Ureter (tissue), 1 donor: ENCODE measurements at regions not wholly inside any gene's neighbourhood (a gene's known extent, or its start where the extent isn't known, plus 50 kb on each side); places are given as distances from the start of the nearest gene placed in this dataset.
"Not testable (repeated sequence)": the region's sequence is repeated elsewhere in the genome, so short reads cannot be mapped to it uniquely, and the experiment has no call there.

ENCODE experiments used
- DNase-seq: peaks from one replicate; pipeline ENCODE4 v3.0.0-alpha.2; 2020; ENCODE audit warnings: low spot score
- donor health status: DM: yes; HTN: yes; CAD: no.

DNA sequence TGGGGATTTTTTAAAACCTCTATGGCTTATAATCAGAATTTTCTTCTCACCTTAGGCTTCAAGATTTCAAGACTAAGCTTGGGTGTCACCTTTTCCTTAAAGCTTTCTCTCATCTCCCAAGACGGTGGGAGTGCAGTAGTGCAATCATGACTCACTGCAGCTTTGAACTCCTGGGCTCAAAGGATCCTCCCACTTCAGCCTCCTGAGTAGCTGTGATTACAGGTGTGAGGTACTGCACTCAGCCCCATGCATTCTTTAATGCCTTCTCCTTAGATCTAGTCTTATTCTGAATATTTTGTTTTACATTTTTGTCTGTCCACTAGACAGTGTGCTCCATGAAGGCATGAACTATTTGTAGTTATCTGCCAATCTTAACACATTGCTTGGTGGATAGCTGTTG lies 55.7 kb upstream of the FAT3 start:
- DNase-seq, result no peak

DNA sequence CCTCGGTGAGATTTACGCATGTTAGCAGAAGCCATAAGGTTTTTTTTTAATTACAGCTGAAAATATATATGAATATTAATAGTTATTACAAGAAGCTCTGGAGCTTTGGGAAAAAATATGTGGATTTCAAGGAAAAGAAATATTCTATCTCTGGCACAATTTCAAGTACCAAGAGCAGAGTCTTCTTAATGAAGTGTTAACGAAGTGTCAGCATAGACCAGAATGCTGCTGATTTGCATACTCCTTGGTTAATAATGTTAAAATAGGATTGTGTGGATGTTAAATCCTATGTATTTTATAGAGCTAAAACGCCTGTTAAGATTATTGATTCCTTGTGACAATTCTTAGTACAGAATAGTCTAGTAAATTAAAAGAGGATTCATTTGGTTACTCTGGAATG lies 57.0 kb upstream of the FAT3 start:
- no peak for DNase-seq

DNA sequence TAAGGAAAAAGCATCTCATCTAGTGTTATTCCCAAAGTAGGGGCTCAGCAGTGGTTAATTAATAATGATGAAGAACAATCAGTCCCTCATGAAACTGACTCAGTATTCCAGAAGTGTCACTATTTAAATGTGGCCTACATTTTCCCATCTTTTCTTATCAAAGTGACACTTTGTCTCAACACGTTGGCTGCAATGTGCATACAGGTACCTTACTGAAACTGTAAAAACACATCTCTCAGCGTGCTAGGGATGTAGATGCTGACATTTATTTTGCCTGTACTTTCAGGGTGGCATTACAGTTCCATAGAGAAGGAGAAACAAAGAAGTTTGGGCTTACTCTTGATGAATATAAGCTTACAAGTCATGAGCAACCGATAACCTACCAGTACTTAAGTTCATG lies 58.3 kb upstream of the FAT3 start:
- no peak for DNase-seq

DNA sequence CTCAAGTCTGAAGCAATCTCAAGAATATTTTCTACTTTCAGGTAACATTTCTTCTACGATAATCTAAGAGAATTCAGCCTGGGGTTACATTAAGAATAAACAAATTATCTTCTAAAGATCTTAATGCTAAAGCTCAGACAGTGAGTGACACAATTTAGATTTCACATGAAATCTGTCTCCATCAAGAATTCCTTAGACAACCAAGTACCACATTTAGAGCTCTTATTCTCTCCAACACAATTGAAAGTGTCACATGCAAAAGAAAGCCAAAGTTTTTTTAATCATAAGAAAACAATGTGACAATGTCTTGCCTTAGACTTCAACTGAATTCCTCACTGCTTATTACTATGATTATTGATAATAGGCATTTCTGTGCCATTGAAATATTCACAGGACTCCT lies 60.7 kb upstream of the FAT3 start:
- no peak for DNase-seq

DNA sequence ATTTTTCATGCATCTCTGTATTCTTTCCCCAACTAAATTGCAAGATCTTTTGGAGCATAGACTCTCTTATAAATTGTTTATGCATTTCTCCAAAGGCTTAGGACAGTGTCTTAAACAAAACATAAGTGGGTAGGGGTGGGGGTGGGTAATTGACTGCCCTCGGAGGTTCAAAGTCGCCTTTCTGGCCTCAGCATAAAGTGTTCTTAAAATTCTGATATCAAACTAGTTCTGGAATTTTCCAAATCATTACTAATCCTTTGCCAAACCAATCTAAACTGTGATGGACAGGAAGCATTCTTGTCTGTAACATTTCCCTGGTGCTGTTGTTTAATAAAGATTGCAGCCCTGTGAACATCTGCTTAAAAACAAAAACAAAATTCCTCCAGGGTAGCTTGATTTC lies 61.8 kb upstream of the FAT3 start:
- no peak for DNase-seq

DNA sequence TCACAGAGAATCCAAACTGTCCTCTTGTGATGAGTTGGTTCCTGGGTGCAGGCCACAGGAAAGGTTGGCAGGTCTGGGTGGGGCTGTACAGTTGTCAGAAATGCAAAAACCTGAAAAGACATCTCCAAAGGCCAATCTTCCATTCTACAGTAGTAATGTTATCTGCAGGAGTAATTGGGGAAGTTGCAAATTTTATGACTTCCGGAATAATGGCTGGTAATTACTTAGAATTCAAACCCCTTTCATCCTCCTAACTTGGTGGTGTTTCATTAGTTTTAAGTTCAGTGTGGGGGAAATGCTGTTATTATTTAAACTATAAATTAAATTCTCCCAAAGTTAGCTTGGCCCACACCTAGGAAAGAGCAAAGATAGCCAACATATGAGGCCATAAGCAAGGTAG lies 64.7 kb upstream of the FAT3 start:
- DNase-seq, result no peak

DNA sequence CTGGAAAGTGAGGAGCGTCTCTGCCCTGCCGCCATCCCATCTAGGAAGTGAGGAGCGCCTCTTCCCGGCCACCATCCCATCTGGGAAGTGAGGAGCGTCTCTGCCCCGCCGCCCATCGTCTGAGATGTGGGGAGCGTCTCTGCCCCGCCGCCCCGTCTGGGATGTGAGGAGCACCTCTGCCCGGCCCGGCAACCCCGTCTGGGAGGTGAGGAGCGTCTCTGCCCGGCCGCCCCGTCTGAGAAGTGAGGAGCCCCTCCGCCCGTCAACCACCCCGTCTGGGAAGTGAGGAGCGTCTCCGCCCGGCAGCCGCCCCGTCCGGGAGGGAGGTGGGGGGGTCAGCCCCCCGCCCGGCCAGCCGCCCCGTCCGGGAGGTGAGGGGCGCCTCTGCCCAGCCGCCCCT lies 67.2 kb upstream of the FAT3 start:
- not testable (repeated sequence) for DNase-seq

DNA sequence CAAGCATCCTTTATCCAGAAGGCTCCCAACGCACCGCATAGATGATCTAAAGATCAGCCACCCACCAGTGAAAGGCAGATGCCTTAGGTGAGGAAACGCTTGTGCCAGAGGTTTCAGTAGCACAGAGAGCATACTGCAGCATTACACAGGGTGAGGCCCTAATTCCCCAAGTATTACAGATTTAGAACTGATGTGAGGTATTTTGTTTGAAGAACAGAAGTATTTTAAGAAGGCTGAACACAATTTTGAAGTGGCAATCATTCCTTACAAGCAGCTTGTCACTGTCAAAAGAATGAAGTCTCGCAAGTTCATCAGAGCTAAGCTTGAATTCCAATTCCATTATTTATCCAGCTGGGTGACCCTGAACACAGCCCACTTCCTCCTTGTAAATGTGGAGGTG lies 70.0 kb upstream of the FAT3 start:
- no peak for DNase-seq

DNA sequence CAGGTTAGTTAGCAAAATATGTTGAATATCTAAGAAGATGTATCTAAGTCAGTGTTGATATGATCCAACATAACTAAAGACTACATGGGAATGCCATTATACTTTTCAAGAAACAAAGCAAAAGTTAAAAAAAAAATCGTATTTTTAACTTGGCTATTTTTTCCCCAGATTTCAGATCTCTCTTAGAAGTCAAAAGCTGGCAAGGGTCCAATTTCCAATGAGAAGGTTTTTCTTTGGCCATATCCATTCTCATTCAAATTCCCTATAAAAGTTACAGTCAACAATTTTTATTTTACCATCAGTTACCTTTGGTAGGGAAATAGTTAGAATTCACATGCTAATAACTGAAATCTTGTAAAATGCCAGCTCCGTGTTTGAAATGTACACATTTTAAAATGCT lies 70.5 kb upstream of the FAT3 start:
- no peak for DNase-seq

DNA sequence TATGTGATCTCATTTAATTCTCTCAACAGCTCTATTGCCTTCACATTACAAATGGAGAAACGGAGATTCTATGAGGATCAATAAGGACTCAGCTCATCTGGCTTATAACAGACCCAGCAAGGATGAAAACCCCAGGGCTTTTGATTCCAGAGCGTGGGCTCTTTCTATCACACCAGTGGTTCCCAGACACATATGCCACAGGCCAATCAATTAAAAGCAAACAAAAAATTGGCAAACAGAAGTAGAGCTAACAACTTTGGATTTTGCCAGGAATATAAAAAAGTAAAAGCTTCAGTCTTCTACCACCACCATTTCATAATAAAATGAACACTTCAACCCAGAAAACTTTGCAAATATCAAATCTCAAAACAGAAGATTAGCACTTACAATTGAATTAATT lies 71.1 kb upstream of the FAT3 start:
- DNase-seq, result no peak

DNA sequence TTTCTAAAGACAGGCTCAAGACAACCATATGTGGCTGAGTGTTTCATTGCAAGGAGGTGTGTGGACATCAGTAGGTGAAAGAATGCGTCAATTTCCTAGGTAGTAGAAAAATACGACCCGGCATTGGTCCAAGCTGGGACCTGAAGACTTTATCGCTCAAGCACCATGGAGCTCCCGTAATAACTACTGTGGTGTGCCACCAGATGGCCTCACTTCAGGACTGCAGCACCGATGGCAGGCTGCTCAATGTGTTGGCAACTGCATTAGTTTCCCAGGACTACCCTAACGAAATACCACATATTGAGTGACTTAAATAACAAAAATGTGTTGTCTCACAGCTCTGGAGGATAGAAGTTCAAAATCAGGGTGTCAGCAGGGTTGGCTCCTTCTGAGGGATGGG lies 72.4 kb upstream of the FAT3 start:
- DNase-seq, result no peak

DNA sequence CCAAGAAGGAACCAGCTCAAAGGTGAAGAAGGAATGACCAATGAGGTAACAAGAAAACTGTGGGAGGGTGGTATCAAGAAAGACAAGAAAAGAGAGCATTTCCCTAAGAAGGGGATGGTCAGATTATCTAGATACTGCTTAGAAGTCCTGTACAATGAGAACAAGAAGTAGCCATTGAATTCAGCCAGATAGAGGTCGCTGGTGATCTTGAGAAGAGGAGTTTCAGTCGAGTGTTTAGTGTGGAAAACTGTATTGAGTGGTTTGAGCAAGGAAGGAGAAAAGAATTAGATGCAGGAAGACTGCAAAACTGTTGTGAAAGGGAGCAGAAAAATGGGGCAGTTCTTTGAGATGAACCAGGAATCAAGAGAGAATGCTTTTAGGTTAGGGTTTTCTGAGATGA lies 74.6 kb upstream of the FAT3 start:
- DNase-seq, result no peak

DNA sequence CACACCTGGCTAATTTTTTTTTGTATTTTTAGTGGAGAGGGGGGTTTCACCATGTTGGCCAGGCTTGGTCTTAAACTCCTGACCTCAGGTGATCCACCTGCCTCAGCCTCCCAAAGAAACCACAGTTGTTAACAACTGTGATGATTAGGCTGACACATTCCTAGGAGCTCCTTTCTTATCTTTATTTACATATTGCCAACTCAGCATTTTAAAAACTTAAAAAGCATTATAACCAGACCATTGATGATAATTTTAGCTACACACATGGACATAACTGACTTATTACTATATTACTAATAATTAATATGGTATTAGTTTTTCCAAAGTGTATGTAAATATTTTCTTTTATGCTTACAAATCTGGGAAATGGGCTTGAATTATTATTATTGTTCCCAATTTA lies 82.9 kb upstream of the FAT3 start:
- no peak for DNase-seq

DNA sequence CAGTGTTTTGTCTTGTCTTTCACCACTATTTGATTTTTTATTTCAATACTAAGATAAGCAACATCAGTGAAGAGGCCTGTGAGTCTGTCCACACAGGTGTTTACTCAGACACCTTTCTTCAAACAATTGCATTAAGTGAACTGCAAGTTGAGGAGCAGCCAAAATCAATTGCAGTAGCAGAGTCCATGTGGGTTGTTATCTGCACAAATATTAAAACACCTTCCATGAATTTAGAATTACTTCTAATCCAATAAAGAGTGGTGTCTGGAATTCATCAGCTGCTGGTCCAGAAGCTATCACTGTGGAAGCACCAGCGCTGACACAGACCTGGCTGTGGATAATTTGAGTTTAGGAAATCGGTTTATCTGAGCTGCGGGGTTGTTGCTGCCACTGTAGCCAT lies 83.5 kb upstream of the FAT3 start:
- DNase-seq, result no peak

DNA sequence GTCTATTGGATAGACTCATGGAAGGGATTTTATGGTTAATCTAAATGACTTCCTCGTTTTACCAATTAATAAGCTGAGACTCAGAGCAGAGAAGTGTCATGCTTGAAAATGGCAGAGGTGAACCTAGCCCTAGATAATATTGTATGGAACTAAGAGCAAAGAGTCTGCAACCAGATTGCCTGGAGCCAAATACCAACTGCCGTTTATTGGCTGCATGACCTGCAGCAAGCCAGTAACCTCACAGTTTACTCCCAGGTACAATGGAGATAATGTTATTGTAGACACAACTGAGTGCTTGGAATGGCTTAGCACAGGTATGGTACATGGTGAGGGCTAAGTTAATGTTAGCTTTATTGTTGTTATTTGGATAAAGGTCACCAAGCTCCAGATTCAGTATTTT lies 84.6 kb upstream of the FAT3 start:
- no peak for DNase-seq

DNA sequence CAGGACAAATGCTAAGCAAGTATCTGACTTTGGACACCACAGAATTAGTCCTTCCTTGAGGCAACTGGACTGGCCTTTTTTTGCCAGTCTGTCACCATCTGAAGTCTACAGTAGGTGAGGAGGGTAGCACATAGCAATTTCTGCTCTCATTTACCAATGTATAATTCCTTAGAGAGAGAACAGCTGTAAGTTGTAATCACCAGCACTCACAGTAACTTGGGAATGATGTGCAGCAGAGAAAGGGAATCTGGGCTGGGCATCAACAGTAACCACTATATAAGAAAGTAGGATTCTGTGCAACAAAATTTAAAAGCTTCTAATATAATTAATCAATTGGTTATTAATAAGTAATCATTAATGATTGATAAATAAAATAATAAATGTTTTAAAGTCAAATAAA lies 86.3 kb upstream of the FAT3 start:
- no peak for DNase-seq

DNA sequence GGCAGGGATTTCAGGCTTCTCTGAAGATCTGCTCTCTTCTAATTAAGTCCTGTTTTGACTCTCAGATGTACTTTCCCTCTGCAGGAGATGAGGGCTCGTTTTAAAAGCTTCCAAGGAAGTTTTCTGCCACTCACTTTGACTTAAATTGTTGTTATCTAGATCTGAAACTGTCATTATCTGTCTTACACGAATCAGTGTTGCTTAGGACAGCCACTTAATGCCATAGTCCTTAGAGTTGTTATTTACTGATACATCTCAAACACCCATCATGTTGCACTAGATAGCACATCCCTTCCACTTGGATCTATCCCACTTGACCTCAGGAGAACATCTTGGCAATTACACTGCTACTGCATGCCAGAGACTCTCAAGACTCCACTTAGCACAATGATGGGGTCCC lies 86.9 kb upstream of the FAT3 start:
- no peak for DNase-seq

DNA sequence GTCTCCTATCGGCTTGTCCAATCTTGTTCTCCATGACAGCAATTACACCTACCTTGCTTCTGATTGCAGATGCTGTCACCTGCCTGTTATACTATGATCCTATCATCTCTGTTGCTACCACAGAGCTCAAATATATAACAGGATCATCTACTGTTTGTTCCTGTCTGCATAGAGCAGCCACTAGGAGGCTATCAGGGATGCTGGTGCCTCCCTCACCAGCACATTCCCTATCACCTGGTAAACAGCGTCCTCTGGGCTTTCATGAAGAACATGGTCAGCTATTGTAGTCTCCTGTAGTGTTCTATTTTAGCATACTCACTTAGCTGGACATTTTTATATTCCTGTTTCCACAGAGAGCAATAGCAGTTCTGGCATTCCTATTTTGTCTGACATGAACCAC lies 87.8 kb upstream of the FAT3 start:
- DNase-seq, result no peak

DNA sequence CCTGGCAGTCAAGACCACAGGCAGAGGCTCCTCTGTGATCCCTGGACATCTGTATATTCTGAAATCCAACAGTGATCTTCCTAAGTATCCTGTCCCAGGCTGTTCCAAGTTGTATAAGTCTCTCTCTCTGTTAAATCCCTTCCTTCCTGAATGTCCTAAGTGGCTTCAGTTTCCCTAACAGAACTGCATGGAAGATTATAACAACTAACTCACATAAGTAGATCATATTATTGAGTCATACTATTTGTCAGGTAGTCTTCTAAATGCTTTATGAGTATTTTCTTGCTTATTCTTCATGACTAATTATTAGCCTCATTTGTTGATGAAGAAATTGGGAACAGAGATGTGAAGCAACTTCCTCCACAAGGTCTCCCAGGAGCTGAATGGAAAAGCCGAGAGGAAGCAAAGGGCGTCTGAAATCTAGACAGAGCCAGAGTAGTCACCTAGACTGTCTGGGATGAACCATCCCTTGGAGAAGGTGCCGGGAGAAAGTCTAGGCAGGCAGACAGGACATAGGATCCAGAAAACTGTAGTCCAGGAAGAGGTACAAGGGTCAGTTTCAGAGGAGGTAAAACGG lies 93.2 kb upstream of the FAT3 start:
- no peak for DNase-seq

DNA sequence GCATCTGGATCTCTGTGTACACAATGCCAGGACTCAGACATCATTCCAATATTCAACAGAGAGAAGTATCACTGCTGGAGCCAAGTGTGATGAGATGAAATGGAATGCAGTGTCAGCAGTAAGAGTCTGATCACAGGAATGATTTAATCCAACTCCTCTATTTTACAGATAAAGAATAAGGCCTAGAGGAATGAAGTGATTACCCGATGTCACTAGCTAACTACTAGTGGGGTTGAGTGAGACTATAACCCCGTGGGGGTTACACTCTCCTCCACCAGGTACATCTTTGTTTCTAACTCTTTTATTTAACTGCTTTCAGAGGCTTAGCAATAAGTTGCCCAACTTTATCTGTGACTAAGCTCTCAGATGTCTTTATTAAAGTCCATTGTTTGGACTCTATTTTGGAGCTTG lies 94.2 kb upstream of the FAT3 start:
- DNase-seq, result no peak

DNA sequence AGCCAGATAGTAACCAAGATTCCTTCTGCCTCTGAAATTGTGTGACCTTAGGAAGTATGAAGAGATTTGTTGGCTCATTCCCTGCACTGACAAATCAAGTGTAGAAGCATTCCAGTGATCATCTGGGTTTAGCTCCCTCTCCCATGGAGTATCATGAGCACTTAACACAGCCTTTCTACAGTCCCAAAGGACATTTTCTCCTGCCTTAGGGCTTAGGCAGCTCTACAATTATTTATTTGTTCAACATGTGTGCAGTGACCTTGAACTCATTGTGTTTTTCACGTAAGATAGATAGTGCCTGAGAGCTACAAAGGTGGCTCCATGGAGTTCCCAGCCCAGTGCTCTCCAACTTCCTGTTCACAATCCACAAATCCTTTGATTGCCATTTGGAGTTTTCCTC lies 94.8 kb upstream of the FAT3 start:
- DNase-seq, result no peak

DNA sequence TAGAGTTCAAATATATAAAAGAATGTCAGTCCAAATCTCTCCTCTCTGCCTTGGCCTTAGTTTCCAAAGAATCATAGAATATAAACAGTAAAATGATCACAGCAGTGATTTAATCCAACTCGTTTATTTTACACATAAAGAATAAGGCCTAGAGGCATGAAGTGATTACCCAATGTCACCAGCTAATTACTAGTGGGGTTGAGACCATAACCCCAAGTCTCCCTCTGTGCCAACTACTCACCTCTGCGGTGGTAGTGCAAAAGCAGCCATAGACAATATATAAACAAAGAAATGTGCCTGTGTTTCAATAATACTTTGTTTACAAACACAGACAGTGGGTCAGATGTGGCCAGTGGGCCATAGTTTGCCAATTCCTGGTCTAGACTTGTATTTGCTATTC lies 96.6 kb upstream of the FAT3 start:
- no peak for DNase-seq

DNA sequence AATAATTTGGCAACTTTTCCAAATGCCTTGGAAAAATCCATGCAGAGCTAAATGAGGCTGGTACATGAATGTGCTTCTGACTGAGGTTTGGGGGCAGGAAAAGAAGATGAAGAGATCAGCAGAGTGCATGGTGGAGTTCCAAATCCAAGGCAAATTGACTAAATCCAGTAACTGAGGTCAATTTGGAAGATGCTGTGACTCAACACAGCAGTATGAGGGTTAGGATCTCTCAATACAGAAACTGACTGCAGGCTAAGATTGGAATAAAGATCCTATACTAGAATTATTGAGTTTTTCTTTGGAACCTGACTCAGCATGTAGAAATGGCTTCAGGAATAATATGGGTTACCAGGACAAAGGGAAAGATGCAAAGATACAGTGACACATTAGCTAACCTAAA lies 99.3 kb upstream of the FAT3 start:
- DNase-seq, result no peak

DNA sequence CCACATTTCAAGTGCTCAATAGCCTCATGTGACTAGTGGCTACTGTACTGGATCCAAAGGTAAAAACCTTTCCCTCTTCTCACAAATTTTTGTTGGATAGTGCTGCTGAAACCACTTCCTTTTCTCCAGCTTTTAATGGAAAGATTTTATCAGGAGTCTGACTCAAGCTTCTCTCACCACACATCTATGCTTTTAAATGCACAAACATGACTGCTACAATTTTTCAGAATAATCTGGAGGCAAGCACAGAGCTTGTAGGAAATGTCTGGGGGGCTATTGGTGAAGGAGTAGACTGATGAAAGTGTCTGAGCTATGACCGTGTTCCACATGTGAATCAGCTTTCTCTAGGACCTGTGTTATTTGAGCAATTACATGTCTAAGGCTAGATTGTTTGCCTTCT lies 101.1 kb upstream of the FAT3 start:
- no peak for DNase-seq

DNA sequence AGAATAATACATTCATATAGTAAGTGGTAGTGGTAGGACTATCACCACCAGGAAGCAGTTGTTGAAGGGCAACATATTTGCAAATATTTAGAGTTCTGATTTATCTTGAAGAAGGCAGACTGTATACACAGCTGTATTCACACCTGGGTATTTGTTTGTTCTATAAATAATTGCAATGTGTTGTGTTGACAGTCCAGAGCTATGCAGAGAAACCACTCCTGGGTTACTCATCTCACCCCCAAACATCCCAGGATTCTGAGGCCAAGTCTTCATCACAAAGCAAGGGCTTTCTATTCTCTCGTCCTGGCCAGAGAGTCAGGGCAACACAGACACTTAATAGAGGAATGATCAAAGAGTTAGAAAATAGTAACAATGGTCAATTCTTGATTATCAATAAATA lies 102.1 kb upstream of the FAT3 start:
- no peak for DNase-seq
